NT2/D1 (cell line): ENCODE measurements at regions not wholly inside any gene's neighbourhood (a gene's known extent, or its start where the extent isn't known, plus 50 kb on each side); places are given as distances from the start of the nearest gene placed in this dataset.
A peak's percentile ranks its signal among the peaks of the same experiment; 100 is the strongest.

ENCODE experiments used
- DNase-seq: peaks from one replicate; pipeline ENCODE4 v3.0.0-alpha.2; 2011; ENCODE audit warnings: low read depth, low spot score
- H3K27me3 ChIP-seq: 2 replicates; pipeline ENCODE4 v1.6.0; 2011; ENCODE audit warnings: mild to moderate bottlenecking; ENCODE audit not compliant: insufficient read length, insufficient read depth
- H3K36me3 ChIP-seq: 2 replicates; pipeline ENCODE4 v1.6.1; 2011; ENCODE audit warnings: mild to moderate bottlenecking, low read length, mixed read lengths; ENCODE audit not compliant: insufficient read depth, insufficient read length
- H3K4me1 ChIP-seq: 2 replicates; pipeline ENCODE4 v1.5.1; 2011; ENCODE audit not compliant: insufficient read depth, insufficient read length
- H3K4me3 ChIP-seq: 2 replicates; pipeline ENCODE4 v1.5.1; 2011; ENCODE audit warnings: low read depth; ENCODE audit not compliant: insufficient read length
- H3K9ac ChIP-seq: 2 replicates; pipeline ENCODE4 v1.6.0; 2011; ENCODE audit warnings: low read depth; ENCODE audit not compliant: insufficient read length
- H3K9me3 ChIP-seq: 2 replicates; pipeline ENCODE4 v1.5.1; 2011; ENCODE audit warnings: mild to moderate bottlenecking, low read length; ENCODE audit not compliant: insufficient read depth
- SUZ12 ChIP-seq: IDR thresholded peaks from 2 replicates; pipeline ENCODE4 v1.6.1; 2011; ENCODE audit not compliant: insufficient read length, insufficient read depth; ENCODE audit errors: extremely low read depth
- YY1 ChIP-seq: IDR thresholded peaks from 2 replicates; pipeline ENCODE4 v1.6.1; 2011; ENCODE audit not compliant: insufficient read length, insufficient read depth
- ZNF274 ChIP-seq: IDR thresholded peaks from 2 replicates; pipeline ENCODE4 v1.6.1; 2011; ENCODE audit warnings: mild to moderate bottlenecking, low read depth, low read length

DNA sequence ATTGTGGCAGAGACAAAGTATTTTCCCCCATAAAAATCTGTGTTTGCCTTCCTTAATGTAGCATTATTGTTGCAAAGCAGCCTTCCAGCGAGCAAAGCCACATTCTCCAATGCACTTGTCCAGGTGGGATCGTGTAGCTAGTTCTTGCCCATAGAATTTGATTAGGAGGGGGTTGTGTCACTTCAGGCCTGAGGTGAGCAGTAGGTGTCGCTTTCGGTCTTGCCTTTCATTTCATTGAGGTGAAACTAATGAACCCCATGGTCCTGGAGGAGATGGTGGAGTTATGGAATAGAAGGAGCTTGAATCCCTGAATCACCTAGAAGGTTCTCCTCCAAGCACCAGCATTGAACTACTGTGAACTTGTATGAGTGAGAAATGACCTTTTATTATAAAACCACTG is 318.9 kb upstream of the PBX1 start:
- H3K36me3 ChIP-seq = no peaks in the 10 kb centered on the region
- no peaks in the 10 kb centered on the region for H3K4me1 ChIP-seq
- H3K27me3 ChIP-seq = no peaks in the 10 kb centered on the region
- H3K9me3 ChIP-seq = no peaks in the 10 kb centered on the region
- peak; percentile 8 for DNase-seq
- H3K9ac ChIP-seq = no peak overlapping the region
- H3K4me3 ChIP-seq = no peak overlapping the region
- TF ChIP-seq SUZ12 (no peak), ZNF274 (no peak), YY1 (no peak)

DNA sequence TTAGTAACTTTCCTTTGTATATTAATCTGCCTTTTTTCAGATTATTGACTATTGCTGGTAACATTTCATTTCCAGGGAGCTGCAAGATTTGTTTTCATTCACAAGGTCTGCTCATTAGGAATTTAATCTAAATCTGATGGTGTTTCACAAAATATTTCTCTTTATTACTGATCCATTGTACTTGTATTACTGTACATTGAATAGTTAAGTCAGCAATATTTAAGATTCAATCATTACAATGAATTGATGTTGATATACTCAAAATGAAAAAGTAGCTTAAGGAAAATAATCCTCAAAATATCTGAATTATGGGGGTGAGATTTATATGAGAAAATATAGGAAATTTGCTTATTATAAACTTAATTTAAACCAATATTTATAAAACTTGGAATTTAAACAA is 308.6 kb upstream of the PBX1 start:
- H3K9me3 ChIP-seq = peaks cover 27% of the 10 kb centered on the region; the same call in 1 of the 2 replicates
- H3K27me3 ChIP-seq = no peaks in the 10 kb centered on the region
- H3K4me1 ChIP-seq = no peaks in the 10 kb centered on the region
- H3K36me3 ChIP-seq = no peaks in the 10 kb centered on the region
- no peak overlapping the region for H3K4me3 ChIP-seq
- no peak for TF ChIP-seq SUZ12
- TF ChIP-seq YY1 = no peak
- no peak for TF ChIP-seq ZNF274
- no peak overlapping the region for H3K9ac ChIP-seq
- DNase-seq = no peak

- peaks cover 28% of the 10 kb centered on the region; the same call in 1 of the 2 replicates for H3K9me3 ChIP-seq
- DNase-seq = no peak
- no peaks in the 10 kb centered on the region for H3K36me3 ChIP-seq
- no peak for TF ChIP-seq YY1
- TF ChIP-seq ZNF274 = no peak
- no peak for TF ChIP-seq SUZ12
- no peaks in the 10 kb centered on the region for H3K4me1 ChIP-seq
- no peaks in the 10 kb centered on the region for H3K27me3 ChIP-seq
- no peak overlapping the region for H3K9ac ChIP-seq
- H3K4me3 ChIP-seq = no peak overlapping the region
Measured at GRCh38 chr1:164256456-164256855, 302.5 kb upstream of the PBX1 start.

- no peak overlapping the region for H3K4me3 ChIP-seq
- 0 out of 2 replicates have a peak, but pooled peaks cover under 1% of the 10 kb centered on the region for H3K9me3 ChIP-seq
- no peak for DNase-seq
- H3K4me1 ChIP-seq = no peaks in the 10 kb centered on the region
- no peak overlapping the region for H3K9ac ChIP-seq
- no peaks in the 10 kb centered on the region for H3K27me3 ChIP-seq
- no peaks in the 10 kb centered on the region for H3K36me3 ChIP-seq
- no peak for TF ChIP-seq ZNF274
- TF ChIP-seq SUZ12 = no peak
- TF ChIP-seq YY1 = no peak
Measured at GRCh38 chr1:164261691-164262240, 297.2 kb upstream of the PBX1 start.

DNA sequence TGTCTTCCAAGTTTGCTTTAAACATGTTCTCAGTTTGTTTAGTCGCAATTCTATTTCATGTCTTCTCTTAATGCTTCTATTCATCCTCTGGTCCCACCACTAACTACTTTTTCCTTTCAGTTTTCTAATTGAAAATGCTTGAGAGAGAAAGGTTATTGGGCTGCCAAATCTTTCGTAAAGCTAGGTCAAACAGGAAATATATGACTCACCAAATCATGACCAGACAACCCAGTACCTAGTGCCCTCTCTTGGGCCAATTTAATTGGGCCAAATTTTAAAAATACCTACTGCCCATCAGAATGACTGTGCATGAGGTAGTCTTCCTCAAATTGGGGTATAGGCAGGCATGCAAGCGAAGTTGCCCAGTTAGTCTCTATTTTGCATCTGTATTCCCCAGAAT is 295.4 kb upstream of the PBX1 start:
- H3K4me1 ChIP-seq = no peaks in the 10 kb centered on the region
- H3K9ac ChIP-seq = no peak overlapping the region
- H3K9me3 ChIP-seq = no peaks in the 10 kb centered on the region
- no peaks in the 10 kb centered on the region for H3K27me3 ChIP-seq
- no peak for TF ChIP-seq YY1
- TF ChIP-seq ZNF274 = no peak
- TF ChIP-seq SUZ12 = no peak
- no peaks in the 10 kb centered on the region for H3K36me3 ChIP-seq
- no peak for DNase-seq
- H3K4me3 ChIP-seq = no peak overlapping the region

GRCh38 chr1:164265232-164265631 is 293.8 kb upstream of the PBX1 start:
- no peak for TF ChIP-seq ZNF274
- no peak for TF ChIP-seq SUZ12
- no peak for TF ChIP-seq YY1
- Histone ChIP-seq H3K4me1 (no peaks in the 10 kb centered on the region), H3K4me3 (no peak overlapping the region), H3K9me3 (no peaks in the 10 kb centered on the region), H3K27me3 (no peaks in the 10 kb centered on the region), H3K9ac (no peak overlapping the region), H3K36me3 (no peaks in the 10 kb centered on the region)
- DNase-seq = no peak

- no peak for DNase-seq
- Histone ChIP-seq H3K4me1 (no peaks in the 10 kb centered on the region), H3K36me3 (no peaks in the 10 kb centered on the region), H3K9me3 (peaks cover 13% of the 10 kb centered on the region; the same call in 1 of the 2 replicates), H3K4me3 (no peak overlapping the region), H3K9ac (no peak overlapping the region), H3K27me3 (no peaks in the 10 kb centered on the region)
- TF ChIP-seq YY1 = no peak
Measured at GRCh38 chr1:164272156-164272555, 286.8 kb upstream of the PBX1 start.

DNA sequence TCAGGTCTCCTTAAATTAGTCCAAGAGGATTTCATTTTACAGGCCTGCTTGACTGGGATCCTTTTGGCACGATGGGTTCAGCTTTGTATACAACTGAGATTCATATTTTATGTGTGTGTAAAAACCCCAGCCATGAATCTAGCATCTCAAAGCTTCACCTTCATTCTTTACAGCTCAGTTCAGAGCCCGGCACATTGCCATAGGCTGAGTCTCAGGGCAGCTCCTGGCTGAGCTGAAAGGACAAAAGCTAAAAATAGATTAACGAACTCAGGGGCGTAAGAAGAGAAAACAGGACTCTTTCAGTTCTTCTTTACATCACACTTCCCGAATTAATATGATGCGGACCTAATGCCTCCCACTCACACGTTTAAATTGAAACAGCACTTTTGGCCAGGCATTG is 262.8 kb upstream of the PBX1 start:
- H3K36me3 ChIP-seq = no peaks in the 10 kb centered on the region
- no peaks in the 10 kb centered on the region; the same call in 1 of the 2 replicates for H3K9me3 ChIP-seq
- no peaks in the 10 kb centered on the region for H3K27me3 ChIP-seq
- no peaks in the 10 kb centered on the region for H3K4me1 ChIP-seq
- no peak for DNase-seq
- no peak overlapping the region for H3K9ac ChIP-seq
- TF ChIP-seq YY1 (no peak), ZNF274 (no peak), SUZ12 (no peak)
- H3K4me3 ChIP-seq = no peak overlapping the region
